Fibroblast of skin of scalp (primary cell): ENCODE measurements at regions not wholly inside any gene's neighbourhood (a gene's known extent, or its start where the extent isn't known, plus 50 kb on each side); places are given as distances from the start of the nearest gene placed in this dataset.

Experiments
- DNase-seq: peaks from one replicate; pipeline ENCODE4 v3.0.0-alpha.2; 2013

DNA sequence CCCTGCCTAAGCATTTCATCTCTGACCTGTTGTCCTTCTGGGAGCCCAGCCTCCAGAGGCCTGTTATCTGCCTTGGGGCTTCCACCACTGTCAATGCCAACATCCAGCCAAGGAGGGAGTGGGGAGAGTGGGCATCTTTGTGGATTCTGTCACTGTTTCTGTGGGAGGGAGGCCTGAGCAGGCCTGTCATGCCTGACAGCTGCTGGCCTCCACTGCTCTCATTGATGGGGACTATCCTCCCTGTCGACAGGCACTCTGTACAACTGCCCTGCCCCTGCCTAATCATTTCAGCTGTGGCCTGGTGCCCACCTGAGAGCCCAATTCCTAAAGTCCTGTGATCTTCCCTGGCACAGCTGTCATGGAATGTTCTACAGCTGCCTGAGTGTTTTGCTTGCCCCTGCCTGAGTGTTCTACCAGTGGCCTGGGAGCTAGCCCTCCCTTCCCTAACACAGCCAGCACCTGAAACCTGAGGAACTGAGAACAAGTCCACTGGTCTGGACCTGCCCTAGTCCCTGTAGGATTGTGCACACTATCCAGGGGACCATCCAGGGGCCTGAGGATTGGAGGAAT, 145.3 kb downstream of the FAM83B start:
- no peak for DNase-seq

GRCh38 chr6:54992789-54993188, 146.2 kb downstream of the FAM83B start:
- DNase-seq, result no peak

- no peak for DNase-seq
Observed at GRCh38 chr6:54993294-54993693, 146.7 kb downstream of the FAM83B start.

DNA sequence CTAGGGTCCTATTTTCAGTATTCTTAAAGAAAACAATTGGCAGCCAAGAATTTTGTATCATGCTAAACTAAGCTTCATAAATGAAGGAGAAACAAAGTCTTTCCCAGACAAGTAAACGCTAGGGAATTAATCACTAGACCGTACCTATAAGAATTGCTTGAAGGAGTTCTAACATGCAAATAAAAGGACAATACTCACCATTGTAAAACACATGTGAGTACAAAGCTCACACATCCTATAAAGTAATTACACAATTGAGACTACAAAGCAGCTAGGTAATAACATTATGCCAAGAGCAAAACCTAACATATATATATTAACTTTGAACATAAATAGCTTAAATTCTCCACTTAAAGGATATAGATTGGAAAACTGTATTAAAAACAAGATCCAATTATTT, 147.4 kb downstream of the FAM83B start:
- no peak for DNase-seq

- DNase-seq, result no peak
Observed at GRCh38 chr6:54998576-54998975, 152.0 kb downstream of the FAM83B start.

DNA sequence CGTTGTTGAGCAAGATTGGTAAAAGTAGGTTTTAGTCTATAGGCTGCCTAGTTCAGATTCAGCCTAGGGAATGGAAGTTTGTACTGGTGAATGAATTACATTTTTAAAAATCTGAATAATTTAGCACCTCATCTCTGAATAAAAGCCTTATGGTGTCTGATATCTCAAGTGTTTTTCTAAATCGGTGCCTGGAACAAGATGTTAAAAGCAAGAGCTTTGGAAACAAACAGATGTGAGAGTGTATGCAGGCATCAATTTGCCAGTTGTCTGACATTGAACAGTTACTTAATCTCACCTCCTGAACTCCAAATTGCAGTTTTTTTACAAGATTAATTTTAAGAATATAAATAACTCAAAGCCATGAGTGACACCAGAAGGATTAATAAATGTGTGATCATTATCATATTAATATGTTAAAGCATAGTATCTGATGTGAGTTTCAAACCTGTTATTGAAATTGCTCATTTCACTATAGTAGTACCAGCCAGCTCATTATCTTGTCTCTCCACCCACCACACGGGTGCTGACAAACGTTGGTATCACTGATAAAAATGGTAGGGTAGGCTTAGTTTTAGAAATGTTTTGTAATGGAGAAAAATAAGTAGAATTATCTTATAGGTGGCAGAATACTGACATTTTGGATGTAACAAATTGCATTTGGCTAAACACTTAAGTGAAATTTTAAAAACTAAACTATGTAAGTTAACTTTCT, 157.3 kb downstream of the FAM83B start:
- DNase-seq, result no peak

DNA sequence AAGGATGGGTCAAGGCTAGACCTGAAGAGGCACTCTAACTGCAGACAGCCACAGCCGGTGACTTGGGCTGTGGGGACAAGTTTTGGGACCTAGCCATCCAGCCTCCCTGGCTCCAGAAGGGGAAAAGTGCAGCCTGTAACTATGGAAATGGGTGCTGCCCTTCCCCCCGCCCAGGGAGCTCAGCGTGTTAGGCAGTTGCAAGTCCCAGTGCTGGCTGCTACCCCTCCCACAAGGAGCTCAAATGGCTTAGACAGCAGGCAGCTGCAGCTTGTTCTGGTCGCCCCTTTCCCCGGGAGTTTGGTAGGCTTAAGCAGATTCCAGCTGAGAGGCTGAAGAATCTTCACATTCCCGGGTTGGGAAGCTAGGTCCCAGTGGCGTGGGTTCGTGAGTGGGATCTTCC, 162.6 kb downstream of the FAM83B start:
- no peak for DNase-seq

DNA sequence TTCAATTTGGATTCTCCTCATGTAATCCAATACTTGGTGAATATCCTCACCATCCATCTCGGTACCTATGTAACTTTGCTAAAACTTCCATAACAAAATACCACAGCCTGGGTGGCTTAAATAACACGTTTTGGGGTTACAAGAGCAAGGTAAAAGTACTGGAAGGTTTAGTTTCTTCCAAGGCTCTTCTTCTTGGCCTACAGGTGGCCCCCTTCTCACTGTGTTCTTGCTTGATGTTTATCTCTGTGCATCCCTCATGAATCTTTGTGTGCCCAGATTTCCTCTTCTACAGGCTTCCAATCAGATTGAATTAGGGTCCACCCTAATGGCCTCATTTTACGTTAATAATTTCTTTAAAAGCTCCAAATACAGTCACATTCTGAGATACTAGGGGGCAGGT, 163.3 kb upstream of the HCRTR2 start:
- no peak for DNase-seq

- no peak for DNase-seq
Observed at GRCh38 chr6:55012454-55012853, 161.9 kb upstream of the HCRTR2 start.

DNA sequence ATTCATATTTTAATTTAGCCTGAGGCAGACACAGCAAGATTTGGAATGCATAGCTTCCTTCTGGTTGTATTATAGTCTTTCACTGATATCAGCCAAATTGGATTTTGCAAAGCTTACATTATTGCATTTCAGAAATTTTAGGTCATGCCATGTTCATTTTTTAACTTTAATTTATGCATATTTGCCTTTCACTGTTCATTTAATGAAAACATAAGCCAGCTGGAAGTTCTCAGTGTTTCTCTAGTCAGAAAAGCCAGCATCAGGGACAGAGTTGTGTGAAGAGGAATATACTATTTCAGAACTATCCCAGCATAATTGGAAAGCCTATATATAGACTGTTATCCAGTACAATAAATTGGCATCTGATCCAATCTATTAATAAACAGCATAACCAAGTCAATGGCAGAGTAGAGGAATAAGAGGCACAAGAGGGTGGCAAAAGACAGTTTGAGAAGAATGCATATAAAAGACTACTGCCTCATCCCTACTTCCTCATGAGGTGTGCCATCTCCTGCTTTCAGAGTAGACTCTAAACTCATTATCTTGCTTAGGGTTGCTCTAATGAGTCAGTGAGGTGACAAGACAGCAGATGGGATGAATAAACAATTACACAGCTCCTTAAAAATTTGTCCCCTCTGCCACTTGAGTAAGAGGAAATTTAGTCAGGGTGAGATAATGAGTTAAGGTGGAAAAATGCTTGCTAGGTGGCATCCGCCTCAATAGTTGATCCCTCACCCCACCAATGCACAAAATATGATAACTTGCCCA, 159.8 kb upstream of the HCRTR2 start:
- DNase-seq, result peak; percentile 61

GRCh38 chr6:55016261-55016660, 158.1 kb upstream of the HCRTR2 start:
- no peak for DNase-seq

DNA sequence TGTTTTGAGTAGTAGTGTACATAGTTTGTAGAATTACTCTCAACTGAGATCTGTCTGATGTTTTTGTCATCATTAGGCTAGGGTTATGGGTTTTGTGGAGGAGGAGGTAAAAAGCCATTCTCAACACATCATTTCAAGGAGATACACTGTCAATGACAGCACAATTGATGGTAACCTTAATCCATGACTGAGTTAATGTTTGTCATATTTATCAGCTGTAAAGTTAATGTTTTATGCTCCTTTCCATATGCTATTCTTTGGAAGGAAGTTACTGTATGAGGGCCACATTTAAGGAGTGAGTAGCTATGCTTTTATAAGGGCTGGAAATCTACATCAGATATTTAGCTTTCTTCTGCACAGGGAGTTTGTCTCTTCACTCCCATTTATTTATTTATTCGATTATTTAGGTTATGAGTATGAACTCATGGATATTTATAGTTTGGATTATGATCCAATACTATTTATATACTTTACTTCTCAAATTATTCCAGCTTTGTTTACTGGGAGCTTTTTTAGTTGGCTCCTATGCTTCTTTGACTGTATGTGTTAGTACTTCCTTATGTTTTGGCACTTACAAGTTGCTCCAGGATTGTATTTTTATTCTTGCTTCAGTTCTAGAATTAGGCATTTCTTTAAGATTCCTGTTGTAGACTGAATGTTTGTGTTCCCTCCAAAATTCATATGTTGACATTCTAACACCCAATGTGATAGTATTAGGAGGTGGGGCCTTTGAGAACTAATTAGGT, 156.6 kb upstream of the HCRTR2 start:
- no peak for DNase-seq

DNA sequence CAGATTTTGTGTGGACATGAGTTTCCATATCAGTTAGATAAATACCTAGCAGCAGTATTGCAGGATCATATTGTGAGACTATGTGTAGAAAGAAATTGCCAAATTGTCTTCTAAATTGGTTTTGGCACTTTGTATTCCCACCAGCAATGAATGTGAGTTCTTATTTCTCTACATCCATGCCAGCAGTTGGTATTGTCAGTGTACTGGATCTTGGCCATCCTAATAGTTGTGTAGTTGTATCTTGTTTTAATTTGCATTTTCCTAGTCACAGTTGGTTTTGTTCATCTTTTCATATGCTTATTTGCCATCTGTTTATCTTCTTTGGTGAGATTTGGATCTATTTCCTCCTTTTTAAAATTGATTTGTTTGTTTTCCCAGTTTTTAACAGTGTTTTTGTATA, 154.7 kb upstream of the HCRTR2 start:
- DNase-seq, result no peak

DNA sequence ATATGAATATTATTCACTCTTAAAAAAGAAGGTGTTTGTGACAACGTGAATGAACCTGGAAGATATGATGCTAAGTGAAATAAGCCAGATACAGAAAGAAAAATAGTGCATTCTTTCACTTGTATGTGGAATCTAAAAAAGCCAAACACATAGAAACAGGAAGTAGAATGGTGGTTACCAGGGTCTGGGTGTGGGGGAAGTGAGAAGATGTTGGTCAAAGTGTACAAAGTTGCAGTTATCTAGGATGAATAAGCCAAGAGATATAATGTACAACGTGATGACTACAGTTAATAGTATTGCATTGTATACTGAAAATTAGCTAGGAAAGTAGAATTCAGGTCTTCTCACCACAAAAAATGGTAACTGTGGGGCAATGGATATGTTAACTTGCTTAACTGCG, 151.1 kb upstream of the HCRTR2 start:
- peak; percentile 9 for DNase-seq

DNA sequence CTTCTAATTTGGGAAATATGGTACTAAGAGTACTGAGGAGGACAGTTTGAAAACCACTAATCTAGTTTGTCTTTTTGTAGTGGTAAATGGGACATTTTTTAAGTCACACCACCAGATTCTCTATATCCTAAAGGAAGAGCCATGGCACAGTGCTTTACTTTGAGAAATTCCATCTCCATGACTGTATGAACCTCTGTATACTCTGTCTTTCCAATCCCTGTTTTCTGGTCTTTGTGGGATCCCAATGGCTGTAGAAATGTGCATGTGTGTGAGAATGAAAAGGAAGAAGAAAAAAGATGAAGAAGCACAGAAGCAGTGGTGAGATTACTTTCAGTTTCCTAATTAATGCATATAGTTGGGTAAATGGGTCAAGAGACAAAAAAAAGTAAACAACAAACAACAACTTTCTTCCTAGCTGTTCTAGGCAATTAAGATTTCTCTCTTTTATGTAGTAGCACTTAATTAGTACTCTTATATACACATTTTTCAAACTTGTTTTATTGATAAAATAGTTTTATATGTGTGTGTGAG, 141.2 kb upstream of the HCRTR2 start:
- DNase-seq, result peak; percentile 69

DNA sequence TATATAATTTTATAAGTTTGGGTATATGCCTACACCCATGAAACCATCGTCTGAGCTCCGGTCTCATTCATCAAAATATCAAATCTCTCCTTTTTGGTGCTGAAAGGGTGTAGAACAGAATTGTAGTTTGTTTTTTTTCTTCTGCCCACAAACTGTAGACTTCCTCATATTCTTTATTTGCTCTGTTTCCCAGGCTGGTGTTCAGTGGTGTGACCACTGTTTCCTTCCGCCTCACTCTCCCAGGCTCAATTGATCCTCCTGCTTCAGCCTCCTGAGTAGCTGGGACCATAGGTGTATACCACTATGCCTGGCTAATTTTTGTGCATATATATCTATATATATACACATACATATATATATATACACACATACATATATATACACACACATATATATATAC, 139.6 kb upstream of the HCRTR2 start:
- no peak for DNase-seq

- DNase-seq, result peak; percentile 93
Observed at GRCh38 chr6:55040102-55040848, 134.0 kb upstream of the HCRTR2 start.

- no peak for DNase-seq
Observed at GRCh38 chr6:55046869-55047422, 127.4 kb upstream of the HCRTR2 start.

DNA sequence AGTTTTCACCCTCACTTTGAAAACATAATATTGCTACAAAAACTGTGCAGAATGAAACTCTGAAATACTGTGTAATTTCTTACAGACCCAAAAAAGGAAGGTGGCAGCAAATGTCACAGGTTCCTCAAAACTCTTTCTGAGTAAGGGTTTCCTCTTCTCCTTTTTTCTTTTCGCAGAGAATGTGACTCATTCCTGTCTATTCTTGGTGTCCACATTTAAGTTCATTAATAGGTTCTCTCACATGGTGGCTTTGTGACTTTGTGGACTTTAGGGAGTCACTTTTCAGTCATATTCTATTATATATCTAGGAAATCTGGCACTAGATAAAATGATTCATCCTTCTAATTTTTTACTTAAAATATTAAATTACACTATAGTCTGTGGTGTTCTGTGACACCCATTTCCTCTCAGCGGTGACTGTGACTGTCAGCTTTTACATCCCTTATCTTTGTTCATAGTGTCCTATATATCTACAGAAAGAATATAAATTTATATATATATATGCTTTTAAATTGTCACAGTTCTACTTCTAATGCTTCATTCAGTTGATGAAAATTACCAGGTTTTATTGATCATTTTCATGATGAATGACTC, 126.8 kb upstream of the HCRTR2 start:
- DNase-seq, result no peak

DNA sequence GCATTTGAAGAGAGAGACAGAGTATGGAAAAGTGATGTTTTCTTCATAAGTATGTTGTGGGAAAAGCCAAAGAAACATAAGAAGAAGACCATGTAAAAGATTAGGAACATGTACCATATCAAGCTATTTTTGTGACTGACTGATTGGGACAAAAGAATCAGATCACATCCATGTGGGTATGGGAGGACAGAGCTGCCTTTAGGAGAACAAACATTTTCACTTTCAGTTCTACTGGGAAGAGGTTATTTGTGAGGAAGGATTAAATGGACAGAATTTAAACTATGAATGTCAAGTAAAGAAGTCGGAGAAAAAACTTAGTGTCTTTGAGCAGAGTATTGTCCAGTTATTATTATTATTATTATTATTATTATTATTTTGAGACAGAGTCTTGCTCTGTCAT, 124.4 kb upstream of the HCRTR2 start:
- DNase-seq, result no peak

GRCh38 chr6:55052846-55053245, 121.5 kb upstream of the HCRTR2 start:
- no peak for DNase-seq

DNA sequence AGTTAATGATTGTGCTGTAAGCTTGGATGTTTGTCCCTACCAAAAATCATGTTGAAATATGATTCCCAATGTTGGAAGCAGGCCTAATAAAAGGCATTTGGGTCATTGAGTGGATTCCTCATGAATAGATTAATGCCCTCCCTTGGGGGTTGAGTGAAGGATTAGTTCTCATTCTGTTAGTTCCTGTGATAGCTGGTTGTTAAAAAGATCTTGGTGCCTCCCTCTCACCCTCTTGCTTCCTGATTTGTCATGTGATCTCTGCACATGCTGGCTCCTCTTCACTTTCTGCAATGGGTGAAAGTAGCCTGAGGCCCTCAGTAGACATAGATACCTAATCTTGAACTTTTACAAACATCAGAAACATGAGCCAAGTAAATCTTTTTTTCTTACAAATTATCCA, 115.6 kb upstream of the HCRTR2 start:
- DNase-seq, result no peak
